ENCODE measurements at regions not wholly inside any gene's neighbourhood (a gene's known extent, or its start where the extent isn't known, plus 50 kb on each side); places are given as distances from the start of the nearest gene placed in this dataset.

GRCh38 chr3:187507266-187507665, 139.1 kb downstream of the RTP4 start:
- TF ChIP-seq GABPA (IDR thresholded peaks at IDR 0.05; ENCODE audit: low read depth), result no peak
- no peak for TF ChIP-seq POLR2AphosphoS5 (IDR thresholded peaks at IDR 0.05; ENCODE audit: low read depth)
- no peak for TF ChIP-seq CTCF (IDR thresholded peaks at IDR 0.05; ENCODE audit: insufficient read depth, low read length)
- TF ChIP-seq REST (IDR thresholded peaks at IDR 0.05; ENCODE audit: insufficient replicate concordance, low read depth), result no peak
- TF ChIP-seq SPI1 (IDR thresholded peaks at IDR 0.05; ENCODE audit: borderline replicate concordance, low read depth), result no peak
- H3K27ac ChIP-seq (replicated peaks), result no peak overlapping the region
- H3K27me3 ChIP-seq (ENCODE audit: insufficient read depth, poor library complexity, severe bottlenecking), result no peaks in the 10 kb centered on the region
- no peak overlapping the region for H3K4me3 ChIP-seq (replicated peaks; ENCODE audit: insufficient read depth, low read length)
- DNase-seq (ENCODE audit: low read depth in 1 of 2, low spot score in 1 of 2), result no peak

GRCh38 chr3:187504435-187504834, 136.2 kb downstream of the RTP4 start:
- TF ChIP-seq REST (IDR thresholded peaks at IDR 0.05; ENCODE audit: insufficient replicate concordance, low read depth) (no peak), GABPA (IDR thresholded peaks at IDR 0.05; ENCODE audit: low read depth) (no peak), SPI1 (IDR thresholded peaks at IDR 0.05; ENCODE audit: borderline replicate concordance, low read depth) (no peak), POLR2AphosphoS5 (IDR thresholded peaks at IDR 0.05; ENCODE audit: low read depth) (no peak), CTCF (IDR thresholded peaks at IDR 0.05; ENCODE audit: insufficient read depth, low read length) (no peak)
- no peak for DNase-seq (ENCODE audit: low read depth in 1 of 2, low spot score in 1 of 2)
- no peak overlapping the region for H3K4me3 ChIP-seq (replicated peaks; ENCODE audit: insufficient read depth, low read length)
- H3K27me3 ChIP-seq (ENCODE audit: insufficient read depth, poor library complexity, severe bottlenecking), result peaks cover 2% of the 10 kb centered on the region
- no peak overlapping the region for H3K27ac ChIP-seq (replicated peaks)

- DNase-seq (ENCODE audit: low read depth in 1 of 2, low spot score in 1 of 2), result no peak
Measured at GRCh38 chr3:187498211-187498724, 130.1 kb downstream of the RTP4 start.

More at GRCh38 chr3:187498211-187498724, 130.1 kb downstream of the RTP4 start:
- Histone ChIP-seq H3K4me3 (replicated peaks; ENCODE audit: insufficient read depth, low read length) (no peak overlapping the region), H3K27ac (replicated peaks) (no peak overlapping the region), H3K27me3 (ENCODE audit: insufficient read depth, poor library complexity, severe bottlenecking) (peaks cover 2% of the 10 kb centered on the region)
- no peak for TF ChIP-seq GABPA (IDR thresholded peaks at IDR 0.05; ENCODE audit: low read depth)
- no peak for TF ChIP-seq REST (IDR thresholded peaks at IDR 0.05; ENCODE audit: insufficient replicate concordance, low read depth)
- TF ChIP-seq SPI1 (IDR thresholded peaks at IDR 0.05; ENCODE audit: borderline replicate concordance, low read depth), result no peak
- TF ChIP-seq CTCF (IDR thresholded peaks at IDR 0.05; ENCODE audit: insufficient read depth, low read length), result no peak
- TF ChIP-seq POLR2AphosphoS5 (IDR thresholded peaks at IDR 0.05; ENCODE audit: low read depth), result no peak

All from HL-60 (cell line).